Activated naive CD4-positive, alpha-beta T cell treated with Interleukin-2 at 50 U/mL for 16 hours (primary cell): ENCODE measurements at regions not wholly inside any gene's neighbourhood (a gene's known extent, or its start where the extent isn't known, plus 50 kb on each side); places are given as distances from the start of the nearest gene placed in this dataset.

Experiments used
- DNase-seq: peaks from one replicate; pipeline ENCODE4 v3.0.0-alpha.2; 2020

GRCh38 chr2:118496870-118497611 lies 350.4 kb downstream of the EN1 start:
- no peak for DNase-seq

DNA sequence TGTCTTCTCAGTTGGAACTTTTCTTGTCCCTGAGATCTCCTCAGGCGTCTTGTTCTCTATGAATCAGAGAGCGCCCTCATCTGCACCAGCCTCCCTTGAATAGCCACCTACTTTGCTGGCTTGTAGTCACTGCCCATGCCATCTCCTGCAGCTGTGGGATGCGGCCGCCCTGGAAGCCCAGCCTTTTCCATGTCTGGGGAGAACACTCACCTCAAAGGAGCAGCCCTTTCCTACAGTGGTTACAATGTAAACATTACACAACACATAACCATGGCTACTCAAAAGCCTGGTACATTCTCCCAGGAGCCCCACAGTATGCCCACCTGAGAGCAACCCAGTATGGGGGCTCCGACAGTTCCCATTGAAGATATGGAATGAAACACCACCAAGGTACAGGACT lies 351.0 kb downstream of the EN1 start:
- DNase-seq: no peak

DNA sequence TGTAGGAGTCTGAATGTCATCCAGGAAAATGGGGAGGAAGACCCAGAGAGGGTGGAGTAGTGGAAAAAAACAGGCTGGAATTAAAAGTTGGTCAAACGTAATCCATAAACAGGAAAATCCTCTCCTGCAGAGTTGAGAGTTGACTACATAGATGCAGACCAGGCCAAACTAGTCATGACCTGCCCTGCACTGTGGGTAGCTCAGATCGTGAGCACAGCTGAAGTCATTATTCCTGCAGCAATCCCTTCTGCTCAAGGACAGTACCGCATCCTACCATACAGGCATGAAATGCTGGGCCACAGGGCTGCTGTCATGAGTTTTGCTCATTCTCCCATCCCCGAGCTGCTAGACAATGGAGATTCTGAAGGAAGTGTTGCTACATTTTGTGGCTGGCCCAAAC lies 352.2 kb downstream of the EN1 start:
- DNase-seq: no peak

DNA sequence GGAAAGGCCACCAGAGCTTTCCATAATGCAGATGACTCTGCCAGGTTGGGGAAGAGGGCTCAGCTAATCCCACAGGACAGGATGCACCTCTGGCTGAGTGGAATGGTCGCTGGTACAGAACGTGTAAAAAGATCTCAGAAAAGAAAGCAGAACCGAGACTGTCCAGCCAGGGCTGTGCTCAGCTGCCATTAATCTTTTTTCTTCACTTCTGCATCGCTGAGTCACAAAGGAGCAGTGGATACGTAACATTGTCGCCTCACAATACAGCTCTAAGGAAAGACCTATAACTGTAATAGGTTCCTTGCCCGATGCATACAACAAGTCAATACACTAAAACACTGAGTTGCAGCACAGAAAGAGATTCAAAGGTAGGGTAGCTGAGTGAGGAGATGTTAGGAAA lies 354.2 kb downstream of the EN1 start:
- no peak for DNase-seq

- DNase-seq: no peak
Observed at GRCh38 chr2:118492335-118492734, 355.1 kb downstream of the EN1 start.

DNA sequence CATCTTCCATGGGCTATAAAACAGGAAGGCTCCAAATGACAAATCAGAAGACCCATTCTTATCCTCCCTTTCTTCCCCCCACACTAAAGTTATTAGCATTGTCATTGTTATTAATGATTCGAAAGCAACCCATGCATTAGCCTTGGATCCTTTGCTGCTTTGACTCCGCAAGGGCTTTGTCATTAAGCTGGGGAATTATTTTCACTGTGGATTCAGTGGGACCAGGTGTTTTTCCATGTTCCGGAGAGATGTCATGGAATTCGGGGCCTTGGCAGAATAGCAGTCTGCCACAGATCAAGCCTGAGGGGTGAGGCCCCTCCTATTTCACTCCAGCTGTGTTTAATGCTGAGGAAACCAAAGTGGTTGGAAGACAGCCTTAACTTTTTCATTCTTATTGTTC lies 357.1 kb downstream of the EN1 start:
- no peak for DNase-seq

DNA sequence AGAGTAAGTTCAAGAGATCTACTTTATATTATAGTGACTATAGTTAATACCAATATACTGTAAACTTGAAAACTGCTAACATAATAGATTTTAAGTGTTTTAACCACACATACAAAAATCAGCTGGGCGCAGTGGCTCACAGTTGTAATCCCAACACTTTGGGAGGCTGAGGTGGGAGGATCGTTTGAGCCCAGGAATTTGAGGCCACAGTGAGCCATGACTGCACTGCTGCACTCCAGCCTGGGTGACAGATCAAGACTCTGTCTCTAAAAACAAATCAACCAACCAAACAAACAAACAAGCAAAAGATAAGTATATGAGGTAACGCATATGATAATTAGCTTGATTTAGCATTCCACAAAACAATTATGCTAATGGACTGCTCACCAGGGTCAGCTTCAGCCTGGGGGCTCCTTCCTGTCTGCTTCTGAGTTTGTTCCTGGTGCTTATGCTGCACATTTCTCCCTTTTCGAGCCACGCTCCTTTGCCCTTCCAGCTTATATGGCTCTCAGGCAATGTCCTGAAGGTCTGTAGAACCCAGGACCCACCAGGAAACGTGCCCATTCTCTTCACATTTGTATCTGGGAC lies 357.6 kb downstream of the EN1 start:
- no peak for DNase-seq

DNA sequence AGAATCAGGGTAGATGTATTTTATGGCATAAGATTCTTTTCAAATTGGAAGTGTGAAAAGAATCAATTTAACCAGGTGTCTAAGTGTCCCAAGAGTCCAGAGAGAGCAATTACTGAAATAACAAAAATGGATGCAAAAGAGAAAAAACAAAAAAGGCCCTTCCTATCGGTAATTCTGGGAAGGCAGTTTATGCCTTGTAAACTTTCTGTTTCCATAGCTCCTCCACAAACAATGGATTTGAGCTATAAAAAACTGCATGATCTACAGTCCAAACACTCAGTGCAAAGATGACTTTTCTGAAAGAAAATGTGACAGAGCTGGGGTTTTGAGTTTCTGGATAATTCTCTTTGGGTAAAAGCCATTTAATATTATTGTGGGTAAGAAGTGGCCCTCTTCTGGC lies 366.1 kb downstream of the EN1 start:
- DNase-seq: no peak

DNA sequence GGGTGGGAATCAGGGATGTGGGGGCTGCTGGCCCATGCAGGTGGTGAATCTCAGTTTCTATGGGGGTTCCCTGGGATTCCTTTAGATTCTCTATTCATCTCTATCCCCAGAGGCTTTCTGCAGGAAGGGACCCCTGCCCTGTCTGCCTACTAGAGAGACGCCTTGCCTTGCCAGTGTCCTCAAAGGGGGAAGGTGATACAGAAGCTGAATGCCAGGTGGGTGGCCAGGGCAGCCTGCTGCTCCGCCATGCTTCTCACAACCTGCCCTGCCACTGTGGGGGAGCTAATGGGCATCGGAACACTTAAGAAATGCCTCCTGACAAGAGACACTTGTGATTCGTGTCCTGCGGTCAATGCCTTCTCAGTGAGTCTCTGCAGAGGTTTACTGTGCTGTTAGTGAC lies 368.4 kb downstream of the EN1 start:
- DNase-seq: no peak

DNA sequence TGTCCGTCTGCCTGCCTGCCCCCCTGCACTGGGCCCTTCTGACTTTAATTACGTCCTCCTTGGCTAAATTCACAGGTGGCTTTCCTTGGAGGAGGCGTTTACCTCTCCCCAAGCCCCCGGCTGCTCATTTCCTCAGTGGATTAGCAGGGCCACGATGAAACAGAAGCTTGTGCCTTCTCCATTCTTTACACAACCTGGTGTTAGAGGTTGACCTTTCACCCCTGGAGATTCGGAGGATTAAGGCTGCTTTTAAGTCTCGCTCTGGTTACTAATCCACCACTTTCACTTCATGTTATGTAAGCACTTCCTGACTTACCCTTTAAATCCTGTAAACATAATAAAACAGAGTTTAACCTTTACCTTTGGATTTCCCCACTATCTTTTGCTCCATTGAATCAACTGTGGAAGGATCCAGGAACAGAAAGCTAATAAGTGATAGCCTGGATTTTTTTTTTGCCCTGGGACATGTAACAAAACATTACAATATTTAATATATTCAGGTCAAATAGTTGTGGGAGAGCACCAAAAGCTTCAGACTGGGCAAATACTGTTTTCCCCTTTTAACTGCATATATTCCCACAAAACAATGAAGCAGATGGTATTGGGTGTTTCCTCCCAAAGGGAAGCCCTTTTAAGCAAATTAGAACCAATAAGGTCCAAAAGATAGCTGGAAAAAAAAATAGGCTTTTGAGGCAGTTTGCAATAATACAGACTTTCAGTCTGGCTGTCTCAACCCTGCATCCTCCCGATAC lies 370.2 kb downstream of the EN1 start:
- DNase-seq: no peak

GRCh38 chr2:118475622-118476205 lies 371.7 kb downstream of the EN1 start:
- no peak for DNase-seq

- DNase-seq: no peak
Observed at GRCh38 chr2:118474541-118474920, 372.9 kb downstream of the EN1 start.

- DNase-seq: no peak
Observed at GRCh38 chr2:118473846-118474540, 373.5 kb downstream of the EN1 start.

DNA sequence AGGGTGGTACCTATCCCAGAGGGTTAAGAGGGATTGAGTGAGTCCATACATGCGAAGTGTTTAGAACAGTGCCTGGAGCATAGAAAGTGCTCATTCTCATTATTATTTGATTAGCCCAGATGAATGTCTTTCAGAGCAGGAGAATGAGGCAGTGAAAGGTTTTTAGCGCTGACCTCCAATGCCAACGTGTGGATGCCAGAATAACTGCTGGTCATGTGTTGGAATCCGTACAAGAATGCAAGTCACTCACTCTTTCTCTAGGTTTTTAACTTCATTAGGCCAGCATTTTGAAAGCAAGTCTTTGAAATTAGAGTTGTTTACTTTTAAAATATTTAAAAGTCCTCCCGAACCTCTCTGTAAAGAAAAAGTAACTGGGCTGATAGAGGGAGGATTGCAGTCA lies 374.2 kb downstream of the EN1 start:
- no peak for DNase-seq

GRCh38 chr2:118470297-118470696 lies 377.2 kb downstream of the EN1 start:
- DNase-seq: no peak

DNA sequence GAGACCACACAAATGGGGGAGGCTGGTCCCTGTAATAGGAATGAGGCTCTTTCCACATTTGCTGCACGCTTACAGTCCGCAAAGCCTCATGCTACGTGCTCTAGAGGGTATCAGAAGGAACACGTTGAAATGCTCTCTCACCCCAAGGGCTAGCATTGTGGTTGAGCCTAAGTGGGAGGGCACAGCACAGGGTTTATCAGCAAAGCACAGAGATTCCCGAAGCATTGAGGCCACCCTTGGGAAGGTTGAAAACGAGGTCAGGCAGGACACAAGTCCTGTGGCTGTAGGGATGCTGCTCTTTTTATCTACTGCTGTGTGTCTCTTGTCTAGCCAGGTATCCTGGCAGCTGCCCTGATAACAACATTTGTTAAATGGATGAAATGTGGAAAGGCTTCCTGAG lies 378.3 kb downstream of the EN1 start:
- DNase-seq: no peak

DNA sequence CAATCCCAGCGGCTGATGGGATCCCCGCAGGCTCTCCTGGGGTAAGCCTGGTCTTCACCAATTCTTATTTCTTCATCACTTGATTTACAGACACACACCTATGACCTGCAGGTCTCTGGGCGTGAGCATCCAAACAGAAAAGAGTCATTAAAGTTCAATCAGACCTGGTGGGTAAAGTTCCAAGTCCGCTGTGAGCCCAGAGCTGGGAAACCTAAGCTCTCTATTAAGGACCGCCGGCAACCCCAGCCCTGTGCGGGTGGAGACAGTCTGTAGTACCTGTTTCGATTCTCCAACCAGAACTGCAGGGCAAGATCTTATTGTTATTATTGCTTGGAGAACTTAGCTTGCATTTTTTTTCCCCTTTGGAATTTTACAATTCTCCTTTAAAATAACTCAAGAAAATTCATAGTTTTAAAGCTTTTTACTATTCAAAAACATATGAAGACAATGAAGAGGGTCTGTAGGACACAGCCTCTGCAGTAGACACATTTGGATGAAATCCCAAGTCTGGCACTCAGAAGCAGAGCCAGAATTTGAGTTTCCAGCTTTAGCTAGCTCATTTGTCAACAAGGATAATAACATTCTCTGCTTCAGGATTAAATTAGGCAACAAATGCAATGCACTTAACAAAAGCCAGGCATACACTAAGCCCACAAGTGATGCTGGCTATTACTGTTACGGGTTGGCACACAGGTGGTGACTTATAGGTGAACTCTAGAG lies 376.4 kb downstream of the INSIG2 start:
- no peak for DNase-seq

DNA sequence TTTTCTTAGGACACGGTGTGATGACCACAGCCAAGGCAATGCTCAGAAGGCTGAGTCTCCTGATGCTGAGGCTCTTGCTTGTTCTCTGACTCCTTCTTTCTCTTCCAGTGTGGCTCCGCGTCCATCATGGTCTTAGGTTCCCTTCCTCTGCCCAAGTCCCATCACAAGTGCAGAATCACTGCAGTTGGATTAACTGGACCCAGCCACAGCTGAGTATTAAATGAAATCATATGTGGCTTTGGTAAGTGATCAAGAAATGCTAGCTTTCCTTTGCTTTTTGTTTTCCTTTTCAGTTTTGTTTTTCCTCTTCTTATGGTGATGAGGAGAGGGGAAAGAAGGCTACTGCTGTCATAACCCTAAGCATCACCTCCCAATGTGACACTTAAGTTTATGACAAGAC lies 375.8 kb downstream of the INSIG2 start:
- DNase-seq: no peak

DNA sequence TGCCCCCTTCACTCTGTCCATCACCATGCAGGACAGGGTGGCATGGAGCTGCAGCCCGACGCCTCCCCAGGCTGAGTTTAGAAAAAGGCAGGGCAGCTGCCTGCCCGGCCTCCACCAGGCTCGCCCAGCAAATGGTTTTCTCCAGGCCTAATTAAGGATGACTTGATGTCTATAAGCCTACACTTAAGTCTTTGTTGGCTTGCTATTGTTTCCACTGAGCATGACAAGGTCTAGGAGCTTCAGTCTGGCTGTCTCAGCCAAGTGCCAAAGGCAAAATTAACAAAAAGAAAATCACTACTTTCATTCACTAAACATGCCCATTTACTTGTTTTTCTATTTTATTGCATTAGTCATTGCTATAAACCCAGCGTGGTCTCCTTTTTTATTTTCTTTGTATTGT lies 372.2 kb downstream of the INSIG2 start:
- no peak for DNase-seq

DNA sequence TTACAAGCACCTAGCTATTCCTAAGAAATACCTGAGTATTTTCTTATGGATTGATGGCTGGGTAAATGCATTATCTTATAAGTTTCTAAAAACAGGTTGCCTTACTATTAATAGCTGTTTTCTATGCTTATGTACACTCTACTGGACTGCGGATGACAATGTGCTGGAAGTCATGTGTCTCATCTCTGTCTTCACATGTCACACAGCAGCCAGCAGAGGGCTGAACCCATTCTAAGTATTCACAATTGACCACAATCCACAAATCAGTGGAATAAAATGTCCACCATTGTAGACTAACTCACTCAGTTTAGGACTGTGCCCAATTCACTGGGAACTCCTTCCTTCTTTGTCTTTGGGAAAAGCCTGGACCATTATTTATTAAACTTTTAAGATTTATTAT lies 371.2 kb downstream of the INSIG2 start:
- DNase-seq: no peak

DNA sequence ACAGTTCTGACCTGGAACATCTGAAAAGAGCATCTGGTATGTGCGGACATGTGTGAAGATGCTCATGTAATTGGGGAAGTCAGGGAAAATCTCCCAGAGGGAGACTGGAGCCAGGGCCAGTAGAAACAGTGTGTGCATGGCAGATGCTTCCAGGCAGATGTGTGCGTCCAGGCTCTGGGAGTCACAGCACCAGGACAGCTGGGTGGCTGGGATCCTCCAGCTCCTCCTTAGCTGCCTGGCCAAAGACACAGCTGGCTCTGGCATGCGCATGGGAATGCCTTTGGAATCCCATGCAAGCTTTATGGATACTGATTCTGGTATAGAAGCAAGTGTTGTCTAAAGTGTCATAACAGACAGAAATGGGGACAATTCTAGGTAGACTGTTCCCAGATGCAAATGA lies 369.7 kb downstream of the INSIG2 start:
- DNase-seq: no peak

DNA sequence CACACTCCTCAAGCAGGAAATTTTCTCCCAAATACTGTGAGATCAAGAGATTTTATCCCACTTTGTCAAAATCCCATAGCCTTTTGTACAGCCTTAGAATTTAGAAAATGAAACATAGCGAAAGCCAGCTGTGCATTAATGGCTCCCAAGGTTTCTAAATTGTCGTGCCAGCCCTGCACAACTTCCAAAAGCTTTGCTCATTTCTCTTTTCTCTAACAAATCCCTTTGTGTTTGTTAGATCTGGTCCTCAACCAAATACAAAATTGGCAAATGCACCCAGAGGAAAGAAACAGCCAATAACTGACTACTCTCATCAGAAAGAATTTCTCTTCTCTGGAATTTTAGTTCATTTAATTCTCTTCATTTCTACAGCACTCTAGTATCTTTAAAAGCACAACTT lies 361.1 kb downstream of the INSIG2 start:
- no peak for DNase-seq

- no peak for DNase-seq
Observed at GRCh38 chr2:118443596-118443995, 355.3 kb downstream of the INSIG2 start.
